ENCODE measurements at regions not wholly inside any gene's neighbourhood (a gene's known extent, or its start where the extent isn't known, plus 50 kb on each side); places are given as distances from the start of the nearest gene placed in this dataset.

GRCh38 chr4:156505341-156505955 is 466.2 kb downstream of the PDGFC start:
- WGBS: 83% methylated on average over 10 of the region's 12 CpGs
- DNase-seq (ENCODE audit: low spot score in 2 of 2): no peak
- TF ChIP-seq POLR2AphosphoS5 (IDR thresholded peaks at IDR 0.05) (no peak), CTCF (IDR thresholded peaks at IDR 0.05) (no peak), EP300 (IDR thresholded peaks at IDR 0.05) (no peak), POLR2A (IDR thresholded peaks at IDR 0.05) (no peak)

GRCh38 chr4:156503119-156503518 is 468.5 kb downstream of the PDGFC start:
- WGBS: 81% methylated on average over 3 of the region's 3 CpGs

More at GRCh38 chr4:156505341-156505955, 466.2 kb downstream of the PDGFC start:
- Histone ChIP-seq H3K4me1 (no peaks in the 10 kb centered on the region), H3K27me3 (no peaks in the 10 kb centered on the region), H3K27ac (no peak overlapping the region), H3K9me3 (no peaks in the 10 kb centered on the region), H3K4me3 (no peak overlapping the region), H3K36me3 (no peaks in the 10 kb centered on the region)

GRCh38 chr4:156501962-156502361 is 469.6 kb downstream of the PDGFC start:
- no peaks in the 10 kb centered on the region for H3K9me3 ChIP-seq
- H3K27ac ChIP-seq: no peak overlapping the region
- no peak for DNase-seq (ENCODE audit: low spot score in 2 of 2)
- no peaks in the 10 kb centered on the region for H3K27me3 ChIP-seq
- H3K4me3 ChIP-seq: no peak overlapping the region
- TF ChIP-seq EP300 (IDR thresholded peaks at IDR 0.05) (no peak), CTCF (IDR thresholded peaks at IDR 0.05) (no peak), POLR2AphosphoS5 (IDR thresholded peaks at IDR 0.05) (no peak), POLR2A (IDR thresholded peaks at IDR 0.05) (no peak)
- H3K4me1 ChIP-seq: no peaks in the 10 kb centered on the region
- no peaks in the 10 kb centered on the region for H3K36me3 ChIP-seq

More at GRCh38 chr4:156503119-156503518, 468.5 kb downstream of the PDGFC start:
- H3K9me3 ChIP-seq: no peaks in the 10 kb centered on the region
- no peaks in the 10 kb centered on the region for H3K27me3 ChIP-seq
- no peak for TF ChIP-seq POLR2AphosphoS5 (IDR thresholded peaks at IDR 0.05)
- no peak for TF ChIP-seq POLR2A (IDR thresholded peaks at IDR 0.05)
- no peak for TF ChIP-seq CTCF (IDR thresholded peaks at IDR 0.05)
- TF ChIP-seq EP300 (IDR thresholded peaks at IDR 0.05): no peak
- DNase-seq (ENCODE audit: low spot score in 2 of 2): no peak
- no peaks in the 10 kb centered on the region for H3K4me1 ChIP-seq
- H3K4me3 ChIP-seq: no peak overlapping the region
- H3K36me3 ChIP-seq: no peaks in the 10 kb centered on the region
- no peak overlapping the region for H3K27ac ChIP-seq

GRCh38 chr4:156499684-156500083 is 471.9 kb downstream of the PDGFC start:
- Histone ChIP-seq H3K27me3 (no peaks in the 10 kb centered on the region), H3K4me1 (peaks cover 3% of the 10 kb centered on the region), H3K36me3 (no peaks in the 10 kb centered on the region), H3K4me3 (no peak overlapping the region), H3K9me3 (no peaks in the 10 kb centered on the region), H3K27ac (no peak overlapping the region)
- no peak for TF ChIP-seq POLR2A (IDR thresholded peaks at IDR 0.05)
- no peak for TF ChIP-seq POLR2AphosphoS5 (IDR thresholded peaks at IDR 0.05)
- no peak for TF ChIP-seq EP300 (IDR thresholded peaks at IDR 0.05)
- TF ChIP-seq CTCF (IDR thresholded peaks at IDR 0.05): no peak
- 94% methylated on average over 2 of the region's 2 CpGs for WGBS
- no peak for DNase-seq (ENCODE audit: low spot score in 2 of 2)

GRCh38 chr4:156497486-156497885 is 474.1 kb downstream of the PDGFC start:
- no peak overlapping the region for H3K4me3 ChIP-seq
- no peaks in the 10 kb centered on the region for H3K27me3 ChIP-seq
- WGBS: 73% methylated on average over 6 of the region's 6 CpGs
- H3K36me3 ChIP-seq: no peaks in the 10 kb centered on the region
- no peak overlapping the region for H3K27ac ChIP-seq
- no peak for DNase-seq (ENCODE audit: low spot score in 2 of 2)
- H3K9me3 ChIP-seq: no peaks in the 10 kb centered on the region
- TF ChIP-seq POLR2AphosphoS5 (IDR thresholded peaks at IDR 0.05): no peak
- no peak for TF ChIP-seq CTCF (IDR thresholded peaks at IDR 0.05)
- no peak for TF ChIP-seq EP300 (IDR thresholded peaks at IDR 0.05)
- TF ChIP-seq POLR2A (IDR thresholded peaks at IDR 0.05): no peak
- peaks cover 3% of the 10 kb centered on the region for H3K4me1 ChIP-seq

All from suprapubic skin (tissue), 4 donors.